ENCODE measurements at regions not wholly inside any gene's neighbourhood (a gene's known extent, or its start where the extent isn't known, plus 50 kb on each side); places are given as distances from the start of the nearest gene placed in this dataset.

DNA sequence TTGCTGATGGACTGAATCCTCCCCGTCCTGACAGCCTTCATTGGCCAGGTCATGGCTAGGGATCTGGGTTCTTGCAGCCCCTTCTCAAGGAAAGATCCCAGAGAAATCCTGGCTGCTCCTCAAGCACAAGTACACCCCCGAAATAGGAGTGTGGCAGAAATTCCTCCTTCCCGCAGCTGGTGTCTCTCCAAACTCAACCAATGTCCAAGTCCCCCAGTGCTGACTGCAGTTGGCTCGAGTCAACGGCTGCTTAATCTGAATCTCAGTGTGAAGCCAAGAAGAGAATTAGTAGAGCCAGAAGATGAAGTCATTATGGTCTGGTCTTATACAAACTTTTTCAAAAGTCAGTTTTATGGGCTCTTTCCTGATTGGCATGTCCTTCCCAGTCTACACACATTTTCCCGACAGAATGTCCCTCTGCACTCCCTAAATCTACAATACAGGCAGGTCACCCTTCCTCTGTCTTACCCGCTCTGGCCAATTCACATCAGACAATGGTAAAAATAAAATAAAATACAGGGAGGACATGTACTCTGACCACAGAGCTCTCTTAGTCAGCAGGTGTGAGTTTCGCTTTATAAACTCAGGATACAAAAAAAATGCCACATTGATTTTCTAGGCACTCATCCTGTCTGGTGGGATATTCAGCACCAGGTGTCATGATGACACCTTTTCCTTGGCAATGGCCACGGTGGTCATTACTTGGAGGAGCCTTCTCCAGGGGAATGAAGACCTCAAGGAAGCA is 76.9 kb upstream of the PAPOLG start:
- TF ChIP-seq CTCF (IDR thresholded peaks at IDR 0.05) (no peak), POLR2A (IDR thresholded peaks at IDR 0.05) (no peak)
